Left ventricle myocardium inferior (tissue), 1 donor: ENCODE measurements at regions not wholly inside any gene's neighbourhood (a gene's known extent, or its start where the extent isn't known, plus 50 kb on each side); places are given as distances from the start of the nearest gene placed in this dataset.

Experiments used
- DNase-seq: peaks from one replicate; pipeline ENCODE4 v3.0.0-alpha.2; 2020
- H3K27ac ChIP-seq: fragments of 200-600 bp; replicated peaks from 2 replicates; pipeline ENCODE4 v1.8.0; 2021
- H3K27me3 ChIP-seq: fragments of 200-600 bp; 2 replicates; pipeline ENCODE4 v1.8.0; 2021; ENCODE audit warnings: low read depth
- H3K36me3 ChIP-seq: fragments of 200-600 bp; 2 replicates; pipeline ENCODE4 v1.8.0; 2021
- H3K4me1 ChIP-seq: fragments of 200-600 bp; 2 replicates; pipeline ENCODE4 v1.8.0; 2021
- H3K4me3 ChIP-seq: fragments of 200-600 bp; 2 replicates; pipeline ENCODE4 v1.8.0; 2021; ENCODE audit warnings: mild to moderate bottlenecking, moderate library complexity
- H3K9me3 ChIP-seq: fragments of 200-600 bp; replicated peaks from 2 replicates; pipeline ENCODE4 v1.8.0; 2021
- intact Hi-C: fragments of 100-400 bp; cut with micrococcal nuclease; formaldehyde crosslinking; loops from one replicate; pipeline ENCODE4 v1.11.0; 2022
- TF ChIP-seq, protein P1 (sequence below): fragments of 200-600 bp; IDR thresholded peaks from 2 replicates; pipeline ENCODE4 v1.8.0; 2021; ENCODE audit warnings: antibody characterized with exemption, mild to moderate bottlenecking, borderline replicate concordance
- donor health status: DM: no; HTN: yes; CAD: no; lungs with severe emphysema.

DNA sequence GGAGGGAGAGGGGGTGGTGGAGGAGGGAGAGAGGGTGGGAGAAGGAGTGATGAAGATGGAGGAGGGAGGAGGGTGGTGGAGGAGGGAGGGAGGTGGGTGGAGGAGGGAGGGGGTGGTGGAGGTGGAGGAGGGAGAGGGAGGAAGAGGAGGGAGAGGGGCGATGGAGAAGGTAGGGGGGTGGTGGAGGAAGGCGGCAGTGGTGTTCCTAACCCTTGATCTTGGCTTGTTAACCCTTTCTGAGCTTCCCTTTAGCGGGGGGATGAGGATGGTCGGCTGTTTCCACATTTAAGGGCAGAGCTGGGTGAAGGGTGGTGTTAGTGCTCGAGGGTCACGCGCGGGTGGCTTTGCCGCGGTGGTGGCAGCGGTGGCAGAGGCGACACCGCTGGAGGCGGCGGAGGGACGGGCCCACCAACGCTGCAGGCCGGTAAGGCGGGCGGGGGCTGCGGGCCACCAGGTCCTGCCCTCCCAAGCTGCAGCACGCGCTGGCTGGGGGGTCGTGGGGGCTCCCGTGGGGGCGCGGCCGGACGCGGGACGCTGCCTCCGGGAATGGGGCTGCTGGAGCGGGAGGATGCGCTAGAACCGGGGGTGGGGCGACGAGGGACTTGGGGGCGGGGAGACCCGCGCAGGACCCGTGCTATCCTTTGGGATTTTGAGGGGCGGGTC, 156.3 kb downstream of the PTPN11 start:
- peaks cover 78% of the 10 kb centered on the region for H3K27me3 ChIP-seq
- no peak for DNase-seq
- no peaks in the 10 kb centered on the region for H3K36me3 ChIP-seq
- H3K9me3 ChIP-seq: no peaks in the 10 kb centered on the region
- H3K4me1 ChIP-seq: peaks cover 4% of the 10 kb centered on the region
- no peak overlapping the region for H3K4me3 ChIP-seq
- TF ChIP-seq, protein P1, sequence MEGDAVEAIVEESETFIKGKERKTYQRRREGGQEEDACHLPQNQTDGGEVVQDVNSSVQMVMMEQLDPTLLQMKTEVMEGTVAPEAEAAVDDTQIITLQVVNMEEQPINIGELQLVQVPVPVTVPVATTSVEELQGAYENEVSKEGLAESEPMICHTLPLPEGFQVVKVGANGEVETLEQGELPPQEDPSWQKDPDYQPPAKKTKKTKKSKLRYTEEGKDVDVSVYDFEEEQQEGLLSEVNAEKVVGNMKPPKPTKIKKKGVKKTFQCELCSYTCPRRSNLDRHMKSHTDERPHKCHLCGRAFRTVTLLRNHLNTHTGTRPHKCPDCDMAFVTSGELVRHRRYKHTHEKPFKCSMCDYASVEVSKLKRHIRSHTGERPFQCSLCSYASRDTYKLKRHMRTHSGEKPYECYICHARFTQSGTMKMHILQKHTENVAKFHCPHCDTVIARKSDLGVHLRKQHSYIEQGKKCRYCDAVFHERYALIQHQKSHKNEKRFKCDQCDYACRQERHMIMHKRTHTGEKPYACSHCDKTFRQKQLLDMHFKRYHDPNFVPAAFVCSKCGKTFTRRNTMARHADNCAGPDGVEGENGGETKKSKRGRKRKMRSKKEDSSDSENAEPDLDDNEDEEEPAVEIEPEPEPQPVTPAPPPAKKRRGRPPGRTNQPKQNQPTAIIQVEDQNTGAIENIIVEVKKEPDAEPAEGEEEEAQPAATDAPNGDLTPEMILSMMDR: no peak
- H3K27ac ChIP-seq: no peak overlapping the region
- intact Hi-C loops: no loop called here

DNA sequence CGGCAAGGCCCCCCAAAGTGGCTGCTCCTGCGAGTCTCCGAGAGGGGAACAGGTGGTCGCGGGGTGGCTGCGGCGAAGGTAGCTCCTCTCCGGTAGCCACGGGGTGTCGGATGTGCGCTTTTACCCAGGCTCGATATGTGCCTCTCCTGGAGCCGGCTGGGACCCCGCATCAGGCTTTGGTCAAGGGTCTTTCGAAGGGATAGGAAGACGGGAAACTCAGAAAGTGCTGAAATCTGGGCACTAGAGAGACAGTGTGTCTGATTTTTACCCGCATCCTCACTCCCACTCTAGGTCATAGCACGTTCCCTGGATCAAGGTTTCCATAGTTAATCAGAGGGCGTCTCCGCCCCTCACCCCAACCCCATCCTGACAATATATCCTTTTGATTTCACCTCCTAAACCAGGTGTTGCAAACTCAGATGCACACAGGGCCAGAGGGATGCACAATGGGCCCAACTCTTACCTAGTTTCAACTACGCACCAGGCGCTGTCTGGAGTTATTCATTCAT, 156.9 kb downstream of the PTPN11 start:
- Histone ChIP-seq H3K4me1 (peaks cover 4% of the 10 kb centered on the region), H3K4me3 (no peak overlapping the region), H3K9me3 (no peaks in the 10 kb centered on the region), H3K27ac (no peak overlapping the region), H3K27me3 (peaks cover 77% of the 10 kb centered on the region), H3K36me3 (no peaks in the 10 kb centered on the region)
- no peak for DNase-seq
- intact Hi-C loops: no loop called here
- TF ChIP-seq, protein P1: no peak

DNA sequence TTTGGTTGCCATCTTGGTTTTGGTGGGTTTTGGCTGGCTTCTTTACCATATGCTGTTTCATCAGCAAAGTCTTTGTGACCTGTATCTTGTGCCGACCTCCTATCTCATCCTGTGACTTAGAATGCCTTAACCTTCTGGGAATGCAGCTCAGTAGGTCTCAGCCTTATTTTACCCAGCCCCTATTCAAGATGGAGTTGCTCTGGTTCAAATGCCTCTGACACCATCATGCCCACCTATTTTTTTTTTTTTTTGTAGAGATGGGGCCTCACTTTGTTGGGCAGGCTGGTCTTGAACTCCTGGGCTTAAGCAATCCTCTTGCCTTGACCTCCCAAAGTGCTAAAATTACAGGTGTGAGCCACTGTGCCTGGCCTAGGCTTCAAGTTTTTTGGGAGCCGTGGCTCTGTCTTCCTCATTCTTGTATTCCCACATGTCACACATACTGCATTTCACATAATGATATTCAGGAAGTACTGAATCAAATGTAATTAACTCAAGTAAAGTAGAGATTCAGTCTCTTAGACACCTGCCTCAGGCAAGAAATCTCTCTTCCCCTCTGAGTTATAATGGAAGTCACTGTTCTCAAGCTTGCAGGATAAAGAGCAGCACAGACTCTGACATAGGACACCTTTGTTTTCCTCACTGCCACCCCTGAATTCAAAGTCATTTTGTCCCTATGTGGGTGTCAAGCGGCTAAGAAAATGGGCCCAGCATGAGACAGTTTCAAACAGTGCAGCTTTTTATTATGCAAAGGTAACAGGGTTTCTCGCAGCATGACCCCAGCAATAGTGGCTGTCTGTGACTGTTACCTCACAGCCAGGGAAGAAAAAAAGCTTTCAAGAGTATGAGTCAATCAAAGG, 159.0 kb downstream of the PTPN11 start:
- TF ChIP-seq, protein P1: no peak
- peaks cover 67% of the 10 kb centered on the region for H3K27me3 ChIP-seq
- no peak overlapping the region for H3K27ac ChIP-seq
- intact Hi-C loops: no loop called here
- no peaks in the 10 kb centered on the region for H3K36me3 ChIP-seq
- no peaks in the 10 kb centered on the region for H3K9me3 ChIP-seq
- H3K4me1 ChIP-seq: peaks cover 4% of the 10 kb centered on the region
- DNase-seq: no peak
- no peak overlapping the region for H3K4me3 ChIP-seq

DNA sequence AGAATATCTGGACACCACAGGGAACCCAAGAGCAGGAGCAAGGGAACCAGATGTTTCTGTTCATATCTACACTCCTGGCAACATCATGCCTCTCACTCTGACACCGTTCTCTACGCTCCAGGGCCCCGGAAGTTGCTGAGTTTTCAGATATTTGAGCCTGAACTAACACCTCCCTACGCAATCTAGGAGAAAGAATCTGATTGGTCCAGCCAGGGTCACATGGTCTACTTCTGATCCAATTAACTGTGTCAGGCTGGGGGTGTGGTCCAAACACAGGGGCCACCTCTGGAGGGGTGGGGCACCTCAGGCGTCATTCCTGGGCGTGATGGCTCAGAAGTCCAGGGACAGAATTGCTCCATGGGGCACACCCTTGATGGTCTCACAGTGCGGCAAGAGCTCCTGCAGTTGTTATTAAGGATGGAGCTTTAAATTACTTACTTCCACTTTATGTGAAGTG, 165.5 kb downstream of the PTPN11 start:
- Histone ChIP-seq H3K9me3 (peaks cover 7% of the 10 kb centered on the region), H3K4me3 (no peak overlapping the region), H3K4me1 (no peaks in the 10 kb centered on the region), H3K27me3 (peaks cover 44% of the 10 kb centered on the region), H3K36me3 (no peaks in the 10 kb centered on the region), H3K27ac (no peak overlapping the region)
- TF ChIP-seq, protein P1: no peak
- intact Hi-C loops: no loop called here
- no peak for DNase-seq

DNA sequence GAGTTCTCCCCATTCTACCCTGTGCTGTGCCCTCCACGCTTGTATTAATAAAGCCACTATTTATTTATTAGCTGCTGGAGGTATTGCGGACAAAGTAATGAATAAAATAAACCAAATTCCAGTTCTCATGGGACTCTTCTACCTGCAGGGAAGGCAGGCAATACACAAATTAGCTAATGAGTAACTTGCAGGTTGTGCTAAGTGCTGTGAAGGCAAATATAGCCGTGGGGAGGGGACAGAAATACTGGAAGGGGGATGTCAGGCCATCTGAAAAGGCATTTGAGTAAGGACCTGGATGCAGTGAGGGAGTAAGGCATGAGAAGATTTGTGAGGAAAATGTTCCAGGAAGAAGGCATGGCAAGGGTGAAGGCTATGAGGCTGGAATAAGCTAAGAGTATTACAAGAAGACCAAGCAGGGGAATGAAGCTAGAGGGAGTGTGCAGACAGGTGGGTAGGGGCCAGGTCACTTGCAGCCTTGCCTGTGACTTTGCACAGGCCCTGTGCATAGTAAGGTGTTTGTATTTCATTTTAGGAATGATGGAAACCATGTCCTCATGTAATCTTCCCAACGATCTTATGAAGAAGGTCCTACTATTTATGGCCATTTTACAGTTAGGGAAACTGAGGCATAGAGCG, 167.5 kb downstream of the PTPN11 start:
- intact Hi-C loops: no loop called here
- Histone ChIP-seq H3K36me3 (no peaks in the 10 kb centered on the region), H3K27me3 (peaks cover 49% of the 10 kb centered on the region), H3K4me3 (no peak overlapping the region), H3K9me3 (peaks cover 7% of the 10 kb centered on the region), H3K27ac (no peak overlapping the region), H3K4me1 (no peaks in the 10 kb centered on the region)
- DNase-seq: no peak
- TF ChIP-seq, protein P1: no peak
